GM19463 (cell line): ENCODE measurements at regions not wholly inside any gene's neighbourhood (a gene's known extent, or its start where the extent isn't known, plus 50 kb on each side); places are given as distances from the start of the nearest gene placed in this dataset.
"Not testable (repeated sequence)": the region's sequence is repeated elsewhere in the genome, so short reads cannot be mapped to it uniquely, and the experiment has no call there.

Source experiments
- ATAC-seq: cut with Tn5 transposase; IDR thresholded peaks from one replicate; pipeline ENCODE4 v1.9.1; 2021; ENCODE audit warnings: mild to moderate bottlenecking, moderate library complexity; ENCODE audit not compliant: unreplicated experiment

DNA sequence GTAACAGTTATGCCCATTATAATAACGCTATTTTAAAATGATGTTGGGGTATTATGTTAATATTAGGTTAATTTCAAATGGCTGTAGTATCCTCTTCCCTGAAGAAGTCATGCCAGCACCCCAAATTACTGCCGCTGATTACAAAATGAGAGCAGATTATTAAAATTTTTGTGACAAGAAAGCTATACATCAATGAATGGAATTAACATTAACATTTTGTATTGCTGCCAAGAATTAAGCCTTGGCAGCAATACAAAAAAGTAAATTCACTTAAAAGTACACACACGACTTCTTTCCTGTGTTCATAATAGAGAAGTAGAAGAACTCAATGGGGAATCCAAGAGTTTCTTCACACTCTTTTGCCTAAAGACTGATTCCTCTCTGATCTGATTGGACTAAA lies 482.8 kb downstream of the STIM2 start:
- no peak for ATAC-seq

DNA sequence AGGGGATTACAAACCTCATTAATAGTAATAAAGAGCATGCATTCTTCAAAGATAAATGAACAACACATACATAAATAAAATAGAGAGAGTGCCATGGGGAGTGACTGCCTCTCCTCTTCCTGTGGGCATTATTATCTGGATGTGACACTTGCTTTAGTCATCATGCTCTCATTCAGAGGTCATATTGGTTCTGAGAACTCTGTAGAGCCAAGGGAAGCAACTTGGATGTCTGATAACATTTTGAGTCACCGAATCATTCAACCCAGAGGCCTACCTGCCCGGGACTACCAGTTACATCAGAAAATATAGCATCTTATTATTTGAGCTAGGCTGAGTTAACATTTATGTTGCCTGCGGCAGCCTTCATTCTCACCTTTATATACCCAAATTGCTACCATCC lies 489.5 kb downstream of the STIM2 start:
- ATAC-seq, result no peak

DNA sequence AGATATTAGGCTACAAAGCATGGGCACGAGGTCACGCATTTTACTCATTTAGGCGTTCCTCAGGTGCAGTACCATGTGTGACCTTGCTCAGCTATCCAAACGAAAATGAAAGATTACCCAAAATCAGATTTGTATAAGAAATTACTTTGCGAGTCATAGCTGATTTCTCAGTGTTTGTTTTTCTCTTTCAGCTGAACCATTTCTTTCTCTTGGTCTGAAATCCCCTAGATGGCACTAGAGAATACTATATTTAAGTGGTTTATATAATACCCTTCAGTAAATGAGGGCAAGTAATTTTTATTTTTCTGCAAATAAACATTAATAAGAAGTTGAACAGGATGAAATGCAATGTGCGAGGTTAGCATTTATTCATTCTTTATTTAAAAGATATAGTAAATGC lies 496.6 kb downstream of the STIM2 start:
- no peak for ATAC-seq

GRCh38 chr4:27358269-27358668 lies 497.6 kb downstream of the STIM2 start:
- ATAC-seq, result no peak

- ATAC-seq, result no peak
Observed at GRCh38 chr4:27360131-27360530, 499.5 kb downstream of the STIM2 start.

DNA sequence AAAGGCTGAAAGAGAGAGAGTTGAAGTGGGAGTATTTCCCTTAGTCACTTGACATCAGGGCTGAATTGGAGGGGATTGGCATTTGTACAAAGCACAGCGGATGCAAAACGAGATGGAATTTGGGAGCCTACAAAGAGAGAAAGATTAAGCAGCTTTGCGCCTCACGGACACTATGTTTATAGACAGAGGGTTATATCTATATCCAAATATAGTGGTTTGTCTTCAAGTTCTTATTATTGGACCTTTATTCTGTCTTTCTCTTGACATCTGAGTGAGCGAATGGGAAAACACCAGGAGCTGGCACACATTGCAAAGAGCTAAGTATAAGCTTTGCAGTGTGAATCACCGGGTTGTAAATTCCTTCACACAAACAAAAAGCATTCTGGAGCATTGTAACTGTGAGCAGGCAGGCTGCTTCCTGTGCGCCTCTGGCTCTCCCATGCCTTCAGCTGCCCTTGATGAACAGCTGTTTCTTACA lies 500.2 kb downstream of the STIM2 start:
- no peak for ATAC-seq

DNA sequence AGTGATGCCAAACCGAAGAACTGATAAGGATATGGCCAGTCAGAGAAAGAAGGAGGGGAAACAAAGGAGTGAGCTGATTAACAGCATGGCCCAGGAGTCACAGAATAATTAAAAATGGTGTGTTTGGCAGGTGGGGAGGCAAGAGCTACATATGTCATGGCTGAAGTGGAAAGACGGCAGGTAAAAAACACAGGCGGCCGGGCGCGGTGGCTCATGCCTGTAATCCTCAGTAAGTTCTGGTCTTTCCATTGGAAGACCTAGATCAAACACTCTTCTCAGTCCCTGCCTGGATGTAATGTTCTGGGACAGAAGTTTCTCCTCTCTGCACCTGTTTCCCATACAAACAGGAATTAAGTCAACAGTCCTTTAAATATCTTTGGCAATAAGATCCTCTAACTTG lies 503.9 kb downstream of the STIM2 start:
- no peak for ATAC-seq

DNA sequence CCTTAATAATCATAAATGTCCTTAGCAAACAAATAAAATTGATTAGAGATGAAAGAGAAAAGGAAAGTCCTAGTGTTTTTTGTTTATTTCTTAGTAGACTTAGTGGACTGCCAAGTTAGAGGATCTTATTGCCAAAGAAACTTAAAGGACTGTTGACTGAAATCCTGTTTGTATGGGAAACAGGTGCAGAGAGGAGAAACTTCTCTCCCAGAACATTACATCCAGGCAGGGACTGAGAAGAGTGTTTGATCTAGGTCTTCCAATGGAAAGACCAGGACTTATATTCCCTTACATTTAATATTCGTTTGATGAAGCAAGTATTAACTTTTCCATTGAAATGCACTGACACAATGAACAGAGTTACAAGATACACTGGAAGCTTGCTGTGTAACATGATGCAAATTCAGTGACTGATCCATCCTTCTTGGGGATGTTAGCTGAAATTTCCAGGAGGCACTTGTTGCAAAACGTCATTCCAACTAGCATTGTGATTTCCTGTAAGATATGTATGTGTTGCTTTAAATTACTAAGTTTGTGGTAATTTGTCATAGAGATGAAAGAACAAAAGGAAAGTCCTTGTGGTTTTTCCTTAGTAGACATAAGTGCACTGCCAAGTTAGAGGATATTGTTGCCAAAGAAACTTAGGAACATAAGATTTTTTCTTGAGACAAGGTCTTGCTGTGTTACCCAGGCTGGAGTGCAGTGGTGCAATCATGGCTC lies 505.6 kb downstream of the STIM2 start:
- ATAC-seq, result no peak

- no peak for ATAC-seq
Observed at GRCh38 chr4:27368781-27369180, 508.1 kb downstream of the STIM2 start.

DNA sequence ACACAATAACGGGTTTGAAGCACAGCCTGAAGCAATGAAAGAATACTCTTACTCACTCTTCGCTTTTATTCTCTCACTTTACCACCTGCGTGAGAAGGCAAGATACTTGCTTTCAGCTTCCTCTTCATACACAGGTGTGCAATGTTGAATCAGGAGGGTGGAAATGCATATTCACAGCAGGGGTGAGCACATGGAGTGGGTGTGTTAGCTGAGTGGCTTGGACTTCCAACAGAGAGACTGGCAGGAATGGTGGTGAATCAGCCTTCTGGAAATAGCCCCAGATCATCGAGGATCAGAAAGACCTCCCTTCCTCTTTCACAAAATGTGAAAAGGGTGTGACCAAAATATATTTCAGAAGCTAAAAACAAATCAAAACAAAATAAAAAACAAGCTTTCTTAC lies 521.2 kb downstream of the STIM2 start:
- no peak for ATAC-seq

DNA sequence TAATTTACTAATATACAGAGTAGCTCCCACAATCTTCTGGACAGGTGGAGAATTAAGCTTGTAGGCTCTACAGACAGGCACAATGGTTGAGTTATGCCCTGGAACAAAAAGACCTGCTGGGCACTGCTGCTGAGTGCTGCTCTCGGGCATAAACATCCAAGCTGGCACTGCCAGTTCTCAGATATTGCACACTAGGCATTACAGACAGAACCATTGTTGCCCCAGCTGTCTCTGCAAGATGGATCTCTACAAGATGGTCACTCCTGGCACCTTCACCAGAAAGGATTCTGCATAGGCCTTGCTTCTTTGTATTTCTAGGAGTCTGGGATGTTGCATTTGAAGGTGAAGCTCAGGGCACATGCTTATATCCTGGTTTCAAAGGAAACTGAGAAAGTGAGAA lies 527.1 kb downstream of the STIM2 start:
- ATAC-seq, result no peak

DNA sequence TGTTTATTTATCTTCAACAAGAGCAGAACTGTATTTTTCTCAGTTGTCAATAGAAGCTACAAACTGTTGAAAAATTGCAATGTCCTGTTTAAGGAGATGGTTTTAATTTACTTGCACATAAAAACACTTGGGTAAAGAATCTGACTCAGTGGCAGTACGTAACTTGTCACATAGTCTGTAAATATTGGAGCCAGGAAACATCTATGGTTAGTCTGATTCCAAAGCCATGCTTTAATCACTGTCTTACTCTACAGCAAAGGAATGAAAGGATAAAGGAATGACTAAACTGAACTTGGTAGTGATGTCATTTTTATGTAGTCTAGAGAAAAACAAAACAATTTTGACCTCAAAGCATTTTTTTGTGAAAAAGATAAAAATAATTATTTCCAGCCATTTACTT lies 537.2 kb downstream of the STIM2 start:
- no peak for ATAC-seq

GRCh38 chr4:27398631-27399310 lies 538.1 kb downstream of the STIM2 start:
- ATAC-seq, result no peak

GRCh38 chr4:27407616-27408015 lies 547.0 kb downstream of the STIM2 start:
- no peak for ATAC-seq

- ATAC-seq, result no peak
Observed at GRCh38 chr4:27412613-27413012, 552.0 kb downstream of the STIM2 start.

DNA sequence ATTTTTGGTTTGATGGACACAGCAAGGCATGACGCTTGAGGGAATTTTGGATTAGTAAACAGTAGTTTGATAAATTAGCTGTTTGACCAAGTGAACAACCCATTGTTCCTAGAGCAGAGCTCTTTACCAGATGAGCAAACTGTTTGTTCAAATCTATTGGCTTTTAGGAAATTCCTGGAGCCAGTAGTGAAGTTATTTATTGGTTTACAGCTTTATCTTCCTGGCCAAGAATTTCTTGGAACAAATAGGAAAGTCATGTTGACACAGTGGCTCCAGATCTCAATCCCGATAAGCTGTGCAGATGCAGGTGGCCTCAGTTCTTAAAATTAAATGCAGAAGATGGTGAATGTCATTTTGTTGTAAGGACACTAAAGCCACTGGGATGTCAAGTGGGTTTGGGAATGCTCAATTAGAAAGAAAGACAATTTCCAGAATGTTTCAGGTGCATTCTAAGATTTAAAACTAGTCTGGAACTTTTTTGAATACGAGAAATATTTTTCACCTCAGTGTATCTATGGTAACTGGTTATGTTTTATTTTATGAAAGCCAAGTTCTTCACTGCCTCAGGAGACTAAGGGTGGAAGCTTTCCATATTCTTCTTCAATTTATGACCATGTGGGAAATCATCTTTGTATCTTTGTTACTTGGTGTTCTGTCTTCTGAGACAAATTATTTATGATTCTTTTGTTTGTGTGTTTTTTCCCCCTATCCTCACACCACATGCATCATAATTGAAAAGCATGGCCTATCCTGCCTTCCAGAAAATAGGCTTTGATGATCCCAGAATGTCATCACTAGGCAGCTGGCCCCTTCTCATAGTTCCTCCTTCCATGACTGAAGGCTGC lies 554.5 kb downstream of the STIM2 start:
- ATAC-seq, result no peak

DNA sequence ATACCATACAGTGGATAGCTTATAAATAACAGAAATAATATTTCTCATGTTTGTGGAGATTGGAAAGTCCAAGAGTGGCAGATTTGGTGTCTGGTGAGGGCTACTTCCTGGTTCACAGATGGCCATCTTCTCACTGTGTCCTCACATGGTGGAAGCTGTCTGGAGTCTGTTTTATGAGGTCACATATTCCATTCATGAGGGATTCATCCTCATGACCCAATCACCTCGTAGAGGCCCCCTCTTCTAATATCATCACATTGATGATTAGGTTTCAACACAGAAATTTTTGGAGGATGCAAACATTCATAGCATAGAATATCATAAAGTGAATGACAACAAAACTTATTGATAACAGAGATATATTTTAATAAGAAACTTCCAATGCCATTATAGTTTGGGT lies 568.0 kb downstream of the STIM2 start:
- ATAC-seq, result no peak

GRCh38 chr4:27429364-27429871 lies 568.8 kb downstream of the STIM2 start:
- no peak for ATAC-seq

DNA sequence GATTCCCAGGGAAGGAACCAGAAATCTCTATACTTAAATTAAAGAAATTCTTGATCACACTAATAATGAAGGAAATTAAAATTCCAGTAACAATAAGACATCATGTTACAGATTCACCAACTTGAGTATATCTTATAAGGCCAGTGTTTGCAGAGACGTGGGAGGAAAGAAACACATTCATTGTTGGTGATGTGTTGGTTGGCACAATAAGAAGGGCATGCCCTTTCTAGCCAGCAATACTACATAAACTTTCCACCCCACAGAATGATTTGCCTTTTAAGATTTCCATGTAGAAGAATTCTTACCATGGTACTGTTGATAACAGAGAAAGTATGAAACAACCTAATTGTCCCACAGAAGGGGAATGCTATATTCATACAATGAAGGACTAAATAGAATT lies 581.5 kb downstream of the STIM2 start:
- ATAC-seq, result no peak

DNA sequence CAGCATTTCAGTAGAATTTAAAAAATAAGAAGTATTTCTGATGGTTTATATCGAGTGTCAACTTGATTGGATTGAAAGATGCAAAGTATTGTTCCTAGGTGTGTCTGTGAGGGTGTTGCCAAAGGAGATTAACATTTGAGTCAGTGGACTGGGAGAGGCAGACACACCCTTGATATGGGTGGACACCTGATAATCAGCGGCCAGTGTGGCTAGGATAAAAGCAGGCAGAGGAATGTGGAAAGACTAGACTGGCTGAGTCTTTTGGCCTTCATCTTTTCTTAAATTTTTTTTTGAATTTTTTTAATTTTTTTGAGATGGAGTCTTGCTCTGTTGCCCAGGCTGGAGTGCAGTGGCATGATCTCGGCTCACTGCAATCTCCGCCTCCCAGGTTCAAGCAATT lies 582.0 kb downstream of the STIM2 start:
- not testable (repeated sequence) for ATAC-seq

- ATAC-seq, result no peak
Observed at GRCh38 chr4:27463816-27464215, 603.2 kb downstream of the STIM2 start.
